Panc1 (cell line): ENCODE measurements at regions not wholly inside any gene's neighbourhood (a gene's known extent, or its start where the extent isn't known, plus 50 kb on each side); places are given as distances from the start of the nearest gene placed in this dataset.

Experiments
- POLR2AphosphoS5 ChIP-seq: IDR thresholded peaks from 2 replicates; pipeline ENCODE4 v1.6.1; 2012; ENCODE audit warnings: mild to moderate bottlenecking, low read depth, low read length, moderate library complexity
- TF ChIP-seq, protein P1 (sequence below): fragments of 450-650 bp; IDR thresholded peaks from 2 replicates; pipeline ENCODE4 v1.5.1; 2017; ENCODE audit warnings: mild to moderate bottlenecking
- TF ChIP-seq, protein P2 (sequence below), 2 experiments: IDR thresholded peaks; 2 replicates each; pipeline ENCODE4 v1.6.1; 2011 to 2012; ENCODE audit warnings: low read depth in 2 of 2, control low read depth in 1 of 2, low read length in 1 of 2, mild to moderate bottlenecking in 1 of 2, moderate library complexity in 1 of 2; ENCODE audit not compliant: insufficient read depth in 1 of 2

GRCh38 chr9:84575705-84576104 is 93.8 kb upstream of the NTRK2 start:
- TF ChIP-seq, protein P1, sequence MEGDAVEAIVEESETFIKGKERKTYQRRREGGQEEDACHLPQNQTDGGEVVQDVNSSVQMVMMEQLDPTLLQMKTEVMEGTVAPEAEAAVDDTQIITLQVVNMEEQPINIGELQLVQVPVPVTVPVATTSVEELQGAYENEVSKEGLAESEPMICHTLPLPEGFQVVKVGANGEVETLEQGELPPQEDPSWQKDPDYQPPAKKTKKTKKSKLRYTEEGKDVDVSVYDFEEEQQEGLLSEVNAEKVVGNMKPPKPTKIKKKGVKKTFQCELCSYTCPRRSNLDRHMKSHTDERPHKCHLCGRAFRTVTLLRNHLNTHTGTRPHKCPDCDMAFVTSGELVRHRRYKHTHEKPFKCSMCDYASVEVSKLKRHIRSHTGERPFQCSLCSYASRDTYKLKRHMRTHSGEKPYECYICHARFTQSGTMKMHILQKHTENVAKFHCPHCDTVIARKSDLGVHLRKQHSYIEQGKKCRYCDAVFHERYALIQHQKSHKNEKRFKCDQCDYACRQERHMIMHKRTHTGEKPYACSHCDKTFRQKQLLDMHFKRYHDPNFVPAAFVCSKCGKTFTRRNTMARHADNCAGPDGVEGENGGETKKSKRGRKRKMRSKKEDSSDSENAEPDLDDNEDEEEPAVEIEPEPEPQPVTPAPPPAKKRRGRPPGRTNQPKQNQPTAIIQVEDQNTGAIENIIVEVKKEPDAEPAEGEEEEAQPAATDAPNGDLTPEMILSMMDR, result no peak
- TF ChIP-seq, protein P2, sequence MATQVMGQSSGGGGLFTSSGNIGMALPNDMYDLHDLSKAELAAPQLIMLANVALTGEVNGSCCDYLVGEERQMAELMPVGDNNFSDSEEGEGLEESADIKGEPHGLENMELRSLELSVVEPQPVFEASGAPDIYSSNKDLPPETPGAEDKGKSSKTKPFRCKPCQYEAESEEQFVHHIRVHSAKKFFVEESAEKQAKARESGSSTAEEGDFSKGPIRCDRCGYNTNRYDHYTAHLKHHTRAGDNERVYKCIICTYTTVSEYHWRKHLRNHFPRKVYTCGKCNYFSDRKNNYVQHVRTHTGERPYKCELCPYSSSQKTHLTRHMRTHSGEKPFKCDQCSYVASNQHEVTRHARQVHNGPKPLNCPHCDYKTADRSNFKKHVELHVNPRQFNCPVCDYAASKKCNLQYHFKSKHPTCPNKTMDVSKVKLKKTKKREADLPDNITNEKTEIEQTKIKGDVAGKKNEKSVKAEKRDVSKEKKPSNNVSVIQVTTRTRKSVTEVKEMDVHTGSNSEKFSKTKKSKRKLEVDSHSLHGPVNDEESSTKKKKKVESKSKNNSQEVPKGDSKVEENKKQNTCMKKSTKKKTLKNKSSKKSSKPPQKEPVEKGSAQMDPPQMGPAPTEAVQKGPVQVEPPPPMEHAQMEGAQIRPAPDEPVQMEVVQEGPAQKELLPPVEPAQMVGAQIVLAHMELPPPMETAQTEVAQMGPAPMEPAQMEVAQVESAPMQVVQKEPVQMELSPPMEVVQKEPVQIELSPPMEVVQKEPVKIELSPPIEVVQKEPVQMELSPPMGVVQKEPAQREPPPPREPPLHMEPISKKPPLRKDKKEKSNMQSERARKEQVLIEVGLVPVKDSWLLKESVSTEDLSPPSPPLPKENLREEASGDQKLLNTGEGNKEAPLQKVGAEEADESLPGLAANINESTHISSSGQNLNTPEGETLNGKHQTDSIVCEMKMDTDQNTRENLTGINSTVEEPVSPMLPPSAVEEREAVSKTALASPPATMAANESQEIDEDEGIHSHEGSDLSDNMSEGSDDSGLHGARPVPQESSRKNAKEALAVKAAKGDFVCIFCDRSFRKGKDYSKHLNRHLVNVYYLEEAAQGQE (IDR thresholded peaks at IDR 0.05; ENCODE audit: insufficient read depth in 1 of 2, low read depth in 2 of 2, low read length in 1 of 2), result no peak
- TF ChIP-seq POLR2AphosphoS5, result no peak
